ENCODE measurements at regions not wholly inside any gene's neighbourhood (a gene's known extent, or its start where the extent isn't known, plus 50 kb on each side); places are given as distances from the start of the nearest gene placed in this dataset.

- POLR2A ChIA-PET (ENCODE audit: low non-redundant PET) = no interaction called here
- CTCF ChIA-PET = no interaction called here
- intact Hi-C loops (cut with micrococcal nuclease; ENCODE audit: unreplicated experiment) = no loop called here
- H3K4me3 ChIP-seq (ENCODE audit: low read depth, low read length, poor library complexity, severe bottlenecking) = no peak overlapping the region
- no TSS peak for BruUV-seq (replicated peaks)
- H3K36me3 ChIP-seq (ENCODE audit: insufficient read depth, low read length, poor library complexity, severe bottlenecking) = no peaks in the 10 kb centered on the region
- H3K9me3 ChIP-seq (ENCODE audit: low read depth, low read length, poor library complexity, severe bottlenecking) = peaks cover 5% of the 10 kb centered on the region
- H3K27ac ChIP-seq (ENCODE audit: low read depth, low read length, poor library complexity, severe bottlenecking) = no peak overlapping the region
- DNase-seq (ENCODE audit: low spot score) = peak; percentile 3
- TF ChIP-seq, protein P1, sequence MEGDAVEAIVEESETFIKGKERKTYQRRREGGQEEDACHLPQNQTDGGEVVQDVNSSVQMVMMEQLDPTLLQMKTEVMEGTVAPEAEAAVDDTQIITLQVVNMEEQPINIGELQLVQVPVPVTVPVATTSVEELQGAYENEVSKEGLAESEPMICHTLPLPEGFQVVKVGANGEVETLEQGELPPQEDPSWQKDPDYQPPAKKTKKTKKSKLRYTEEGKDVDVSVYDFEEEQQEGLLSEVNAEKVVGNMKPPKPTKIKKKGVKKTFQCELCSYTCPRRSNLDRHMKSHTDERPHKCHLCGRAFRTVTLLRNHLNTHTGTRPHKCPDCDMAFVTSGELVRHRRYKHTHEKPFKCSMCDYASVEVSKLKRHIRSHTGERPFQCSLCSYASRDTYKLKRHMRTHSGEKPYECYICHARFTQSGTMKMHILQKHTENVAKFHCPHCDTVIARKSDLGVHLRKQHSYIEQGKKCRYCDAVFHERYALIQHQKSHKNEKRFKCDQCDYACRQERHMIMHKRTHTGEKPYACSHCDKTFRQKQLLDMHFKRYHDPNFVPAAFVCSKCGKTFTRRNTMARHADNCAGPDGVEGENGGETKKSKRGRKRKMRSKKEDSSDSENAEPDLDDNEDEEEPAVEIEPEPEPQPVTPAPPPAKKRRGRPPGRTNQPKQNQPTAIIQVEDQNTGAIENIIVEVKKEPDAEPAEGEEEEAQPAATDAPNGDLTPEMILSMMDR (conservative IDR thresholded peaks at IDR 0.05; ENCODE audit: low read depth, low read length) = no peak
- no peak for TF ChIP-seq EZH2 (IDR thresholded peaks at IDR 0.05; ENCODE audit: borderline replicate concordance, low read depth, low read length, poor library complexity, severe bottlenecking)
- H3K27me3 ChIP-seq (replicated peaks; ENCODE audit: insufficient read depth, low read depth, low read length, poor library complexity) = no peaks in the 10 kb centered on the region
- H3K4me1 ChIP-seq (ENCODE audit: insufficient read depth, low read length, poor library complexity, severe bottlenecking) = no peaks in the 10 kb centered on the region
Observed at GRCh38 chr4:161291222-161291621, 872.6 kb downstream of the FSTL5 start.

GRCh38 chr4:161287678-161288352 lies 876.0 kb downstream of the FSTL5 start:
- no peaks in the 10 kb centered on the region for H3K27me3 ChIP-seq (replicated peaks; ENCODE audit: insufficient read depth, low read depth, low read length, poor library complexity)
- TF ChIP-seq, protein P1 (conservative IDR thresholded peaks at IDR 0.05; ENCODE audit: low read depth, low read length) = no peak
- TF ChIP-seq EZH2 (IDR thresholded peaks at IDR 0.05; ENCODE audit: borderline replicate concordance, low read depth, low read length, poor library complexity, severe bottlenecking) = no peak
- POLR2A ChIA-PET (ENCODE audit: low non-redundant PET) = no interaction called here
- CTCF ChIA-PET = no interaction called here
- intact Hi-C loops (cut with micrococcal nuclease; ENCODE audit: unreplicated experiment) = no loop called here
- no peak overlapping the region for H3K27ac ChIP-seq (ENCODE audit: low read depth, low read length, poor library complexity, severe bottlenecking)
- H3K4me1 ChIP-seq (ENCODE audit: insufficient read depth, low read length, poor library complexity, severe bottlenecking) = no peaks in the 10 kb centered on the region
- no peaks in the 10 kb centered on the region for H3K36me3 ChIP-seq (ENCODE audit: insufficient read depth, low read length, poor library complexity, severe bottlenecking)
- DNase-seq (ENCODE audit: low spot score) = no peak
- H3K9me3 ChIP-seq (ENCODE audit: low read depth, low read length, poor library complexity, severe bottlenecking) = peaks cover 5% of the 10 kb centered on the region
- no TSS peak for BruUV-seq (replicated peaks)
- H3K4me3 ChIP-seq (ENCODE audit: low read depth, low read length, poor library complexity, severe bottlenecking) = no peak overlapping the region

DNA sequence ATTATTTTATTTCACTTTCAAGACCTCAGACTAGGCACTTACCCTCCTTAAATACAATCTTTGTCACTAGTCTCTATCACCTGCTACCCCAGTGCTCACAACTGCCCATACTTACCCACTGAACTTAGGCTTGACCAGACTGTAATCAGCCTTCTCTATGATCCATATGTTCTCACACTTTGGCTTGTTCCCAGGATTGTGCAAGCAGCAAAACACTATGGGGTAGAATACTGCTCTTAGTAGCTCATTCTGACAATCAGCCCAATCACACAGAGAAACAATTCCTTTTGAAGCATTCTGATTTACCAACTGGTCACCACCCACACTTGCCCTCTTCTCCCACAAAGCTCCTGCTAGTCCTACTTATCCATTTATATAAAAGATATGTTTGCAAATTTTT lies 878.3 kb downstream of the FSTL5 start:
- no peak for DNase-seq (ENCODE audit: low spot score)
- intact Hi-C loops (cut with micrococcal nuclease; ENCODE audit: unreplicated experiment) = no loop called here
- Histone ChIP-seq H3K4me1 (ENCODE audit: insufficient read depth, low read length, poor library complexity, severe bottlenecking) (no peaks in the 10 kb centered on the region), H3K4me3 (ENCODE audit: low read depth, low read length, poor library complexity, severe bottlenecking) (no peak overlapping the region), H3K27ac (ENCODE audit: low read depth, low read length, poor library complexity, severe bottlenecking) (no peak overlapping the region), H3K27me3 (replicated peaks; ENCODE audit: insufficient read depth, low read depth, low read length, poor library complexity) (no peaks in the 10 kb centered on the region), H3K36me3 (ENCODE audit: insufficient read depth, low read length, poor library complexity, severe bottlenecking) (no peaks in the 10 kb centered on the region), H3K9me3 (ENCODE audit: low read depth, low read length, poor library complexity, severe bottlenecking) (no peaks in the 10 kb centered on the region)
- ChIA-PET POLR2A (ENCODE audit: low non-redundant PET) (no interaction called here), CTCF (no interaction called here)
- no TSS peak for BruUV-seq (replicated peaks)
- no peak for TF ChIP-seq EZH2 (IDR thresholded peaks at IDR 0.05; ENCODE audit: borderline replicate concordance, low read depth, low read length, poor library complexity, severe bottlenecking)

DNA sequence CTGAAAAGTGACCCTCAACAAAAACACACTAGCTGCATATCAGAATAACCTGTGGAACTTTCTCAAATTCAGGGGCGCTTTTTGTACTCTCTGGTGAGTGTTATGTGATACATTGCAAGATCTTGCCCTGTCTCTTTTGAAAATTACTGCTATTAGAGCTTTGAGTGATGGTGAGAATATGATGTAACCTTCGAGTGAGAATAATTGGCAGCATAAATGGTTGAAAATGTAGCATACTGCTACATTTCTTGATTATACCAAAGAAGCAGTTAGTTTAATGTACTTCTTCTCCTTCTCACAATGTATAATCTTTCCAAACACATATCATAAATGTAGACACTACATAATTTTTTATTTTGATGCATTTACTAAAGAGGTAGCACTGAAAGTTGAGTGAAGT lies 882.9 kb downstream of the FSTL5 start:
- ChIA-PET POLR2A (ENCODE audit: low non-redundant PET) (no interaction called here), CTCF (no interaction called here)
- TF ChIP-seq, protein P1 (conservative IDR thresholded peaks at IDR 0.05; ENCODE audit: low read depth, low read length) = no peak
- no peak for TF ChIP-seq EZH2 (IDR thresholded peaks at IDR 0.05; ENCODE audit: borderline replicate concordance, low read depth, low read length, poor library complexity, severe bottlenecking)
- Histone ChIP-seq H3K9me3 (ENCODE audit: low read depth, low read length, poor library complexity, severe bottlenecking) (no peaks in the 10 kb centered on the region), H3K4me3 (ENCODE audit: low read depth, low read length, poor library complexity, severe bottlenecking) (no peak overlapping the region), H3K4me1 (ENCODE audit: insufficient read depth, low read length, poor library complexity, severe bottlenecking) (no peaks in the 10 kb centered on the region), H3K27ac (ENCODE audit: low read depth, low read length, poor library complexity, severe bottlenecking) (no peak overlapping the region), H3K36me3 (ENCODE audit: insufficient read depth, low read length, poor library complexity, severe bottlenecking) (no peaks in the 10 kb centered on the region), H3K27me3 (replicated peaks; ENCODE audit: insufficient read depth, low read depth, low read length, poor library complexity) (no peaks in the 10 kb centered on the region)
- DNase-seq (ENCODE audit: low spot score) = no peak
- no TSS peak for BruUV-seq (replicated peaks)
- intact Hi-C loops (cut with micrococcal nuclease; ENCODE audit: unreplicated experiment) = no loop called here
